Esophagus muscularis mucosa (tissue), 4 donors: ENCODE measurements at regions not wholly inside any gene's neighbourhood (a gene's known extent, or its start where the extent isn't known, plus 50 kb on each side); places are given as distances from the start of the nearest gene placed in this dataset.

Experiments used
- DNase-seq: peaks from one replicate; pipeline ENCODE4 v3.0.0-alpha.2; 2017; ENCODE audit errors: extremely low spot score
- H3K27ac ChIP-seq, 4 donors: fragments of 200-600 bp; sonication (generic); replicated peaks in 1 of 4; 1 replicate in 3 of 4; 2 replicates in 1 of 4; pipeline ENCODE4 v1.5.1; 2016 to 2019; ENCODE audit warnings: mild to moderate bottlenecking in 1 of 4
- H3K27me3 ChIP-seq, 4 donors: fragments of 200-600 bp; sonication (generic); one replicate each; pipeline versions ENCODE4 v1.5.1 to v1.6.0; 2016 to 2019
- H3K36me3 ChIP-seq, 4 donors: fragments of 200-600 bp; sonication (generic); one replicate each; pipeline ENCODE4 v1.5.1; 2016 to 2019
- H3K4me1 ChIP-seq, 4 donors: fragments of 200-600 bp; sonication (generic); one replicate each; pipeline ENCODE4 v1.5.1; 2016 to 2019
- H3K4me3 ChIP-seq, 4 donors: fragments of 200-600 bp; sonication (generic); 1 replicate in 2 of 4; 2 replicates in 2 of 4; pipeline ENCODE4 v1.5.1; 2016 to 2019; ENCODE audit warnings: mild to moderate bottlenecking in 4 of 4, moderate library complexity in 1 of 4
- H3K9me3 ChIP-seq, 4 donors: fragments of 200-600 bp; sonication (generic); 1 replicate in 3 of 4; 2 replicates in 1 of 4; pipeline ENCODE4 v1.5.1; 2016 to 2019
- EP300 ChIP-seq: sonication (generic); formaldehyde crosslinking; IDR thresholded peaks from one replicate; pipeline ENCODE4 v1.6.1; 2017; ENCODE audit warnings: antibody characterized with exemption
- POLR2A ChIP-seq: fragments of 450-650 bp; IDR thresholded peaks from one replicate; pipeline ENCODE4 v1.6.1; 2017; ENCODE audit warnings: antibody characterized with exemption, moderate library complexity, mild to moderate bottlenecking, low read depth
- POLR2AphosphoS5 ChIP-seq, 2 donors: sonication (generic); formaldehyde crosslinking; IDR thresholded peaks; one replicate each; pipeline ENCODE4 v1.6.1; 2017; ENCODE audit warnings: antibody characterized with exemption in 2 of 2
- WGBS: methylation state at CpG from one replicate; pipeline ENCODE4 v1.1.5; 2018; 5-methylcytosine and 5-hydroxymethylcytosine counted together
- intact Hi-C: fragments of 100-400 bp; cut with DNase I; formaldehyde crosslinking; loops from one replicate; pipeline ENCODE4 v1.15.1; 2023
- TF ChIP-seq, protein P1 (sequence below), 3 experiments: fragments of 200-600 bp in 2 of 3; fragments of 450-650 bp in 1 of 3; sonication (generic) in 2 of 3; IDR thresholded peaks; one replicate each; pipeline ENCODE4 v1.5.1; 2017 to 2019; ENCODE audit warnings: antibody characterized with exemption in 3 of 3, mild to moderate bottlenecking in 2 of 3, moderate library complexity in 1 of 3

DNA sequence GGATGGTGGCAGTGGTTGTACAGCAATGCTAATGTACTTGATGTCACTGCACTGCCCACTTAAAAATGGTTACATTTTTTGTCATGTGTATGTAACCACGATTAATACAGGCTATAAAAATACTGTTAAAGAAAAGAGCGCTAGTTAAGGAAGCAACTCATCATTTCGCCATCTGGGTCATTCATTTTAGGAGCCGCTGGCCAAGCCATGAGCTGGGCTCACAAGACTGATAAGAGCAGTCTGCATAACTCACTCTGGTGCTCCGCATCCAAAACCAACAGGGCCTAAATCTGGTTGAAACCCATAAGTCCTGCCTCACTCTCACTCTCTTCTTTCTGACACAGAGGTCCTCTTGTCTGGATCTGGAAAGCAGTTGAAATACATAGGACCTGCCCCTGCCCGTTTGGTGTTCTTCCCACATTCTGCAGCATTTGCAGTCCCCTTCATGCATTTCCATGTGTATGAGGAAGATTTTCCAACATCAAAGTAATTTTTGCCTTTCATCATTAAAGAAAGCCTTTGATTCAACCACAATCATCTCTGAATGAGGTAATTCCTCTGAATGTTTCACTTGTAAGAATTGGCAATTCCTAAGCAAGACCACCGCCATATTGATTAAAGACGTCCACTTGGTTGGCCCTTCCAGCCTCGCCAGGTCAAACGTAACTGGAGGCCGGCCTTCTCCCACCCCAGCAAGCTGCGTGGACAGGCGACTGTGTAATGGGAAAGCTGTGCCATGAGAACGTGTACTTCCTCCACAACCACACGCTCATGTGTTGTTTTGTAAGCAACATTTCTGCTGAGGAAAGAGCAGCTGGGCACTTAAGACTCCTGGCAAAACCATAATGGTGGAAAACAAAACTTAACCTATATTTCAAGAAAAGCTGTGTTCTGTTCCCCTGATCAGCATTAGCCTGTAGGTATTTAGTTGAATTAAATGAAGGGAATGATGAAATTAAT, 112.2 kb downstream of the VAPA start:
- Histone ChIP-seq H3K27me3 (no peaks in the 10 kb centered on the region), H3K27ac (no peak overlapping the region), H3K36me3 (no peaks in the 10 kb centered on the region), H3K9me3 (no peaks in the 10 kb centered on the region), H3K4me1 (no peaks in the 10 kb centered on the region), H3K4me3 (no peak overlapping the region)
- WGBS: 87% methylated on average over 15 of the region's 15 CpGs
- intact Hi-C loops: no loop called here
- no peak for DNase-seq
- no peak for TF ChIP-seq EP300
- TF ChIP-seq POLR2A: no peak
- TF ChIP-seq, protein P1, sequence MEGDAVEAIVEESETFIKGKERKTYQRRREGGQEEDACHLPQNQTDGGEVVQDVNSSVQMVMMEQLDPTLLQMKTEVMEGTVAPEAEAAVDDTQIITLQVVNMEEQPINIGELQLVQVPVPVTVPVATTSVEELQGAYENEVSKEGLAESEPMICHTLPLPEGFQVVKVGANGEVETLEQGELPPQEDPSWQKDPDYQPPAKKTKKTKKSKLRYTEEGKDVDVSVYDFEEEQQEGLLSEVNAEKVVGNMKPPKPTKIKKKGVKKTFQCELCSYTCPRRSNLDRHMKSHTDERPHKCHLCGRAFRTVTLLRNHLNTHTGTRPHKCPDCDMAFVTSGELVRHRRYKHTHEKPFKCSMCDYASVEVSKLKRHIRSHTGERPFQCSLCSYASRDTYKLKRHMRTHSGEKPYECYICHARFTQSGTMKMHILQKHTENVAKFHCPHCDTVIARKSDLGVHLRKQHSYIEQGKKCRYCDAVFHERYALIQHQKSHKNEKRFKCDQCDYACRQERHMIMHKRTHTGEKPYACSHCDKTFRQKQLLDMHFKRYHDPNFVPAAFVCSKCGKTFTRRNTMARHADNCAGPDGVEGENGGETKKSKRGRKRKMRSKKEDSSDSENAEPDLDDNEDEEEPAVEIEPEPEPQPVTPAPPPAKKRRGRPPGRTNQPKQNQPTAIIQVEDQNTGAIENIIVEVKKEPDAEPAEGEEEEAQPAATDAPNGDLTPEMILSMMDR (IDR thresholded peaks at IDR 0.05): no peak

DNA sequence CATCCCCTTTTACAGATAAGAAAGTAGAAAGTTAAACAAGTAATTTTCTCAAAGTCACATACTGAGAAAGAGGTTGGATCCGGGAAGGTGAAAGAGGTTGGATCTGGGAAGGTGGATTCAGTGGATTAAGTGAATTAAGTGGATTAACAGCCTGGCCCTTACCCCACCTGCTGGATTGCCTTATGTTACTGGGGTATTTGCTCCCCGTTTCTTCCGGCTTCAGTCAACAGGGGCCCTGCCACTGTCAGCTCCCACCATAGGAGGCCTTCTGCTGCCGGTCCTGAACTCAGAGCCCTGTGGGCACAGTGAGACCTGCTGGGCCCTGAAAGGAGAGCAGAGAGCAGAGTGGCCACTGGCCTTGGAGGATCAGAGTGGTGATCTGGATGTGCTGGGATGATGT, 113.2 kb downstream of the VAPA start:
- Histone ChIP-seq H3K9me3 (no peaks in the 10 kb centered on the region), H3K4me3 (no peak overlapping the region), H3K4me1 (peaks cover 0 to 1% (median under 1%) of the 10 kb centered on the region in 4 donors), H3K36me3 (no peaks in the 10 kb centered on the region), H3K27ac (no peak overlapping the region), H3K27me3 (no peaks in the 10 kb centered on the region)
- no peak for DNase-seq
- TF ChIP-seq, protein P1 (IDR thresholded peaks at IDR 0.05): no peak
- TF ChIP-seq POLR2AphosphoS5 (IDR thresholded peaks at IDR 0.05) (no peak), POLR2A (no peak), EP300 (no peak)
- 89% methylated on average over 4 of the region's 4 CpGs for WGBS
- intact Hi-C loops: no loop called here

- H3K4me1 ChIP-seq: peaks cover 2 to 6% (median 5%) of the 10 kb centered on the region in 4 donors
- no peak for DNase-seq
- 96% methylated on average over 3 of the region's 3 CpGs for WGBS
- no peaks in the 10 kb centered on the region for H3K9me3 ChIP-seq
- H3K36me3 ChIP-seq: no peaks in the 10 kb centered on the region
- TF ChIP-seq, protein P1 (IDR thresholded peaks at IDR 0.05): no peak
- TF ChIP-seq EP300 (no peak), POLR2AphosphoS5 (IDR thresholded peaks at IDR 0.05) (no peak), POLR2A (no peak)
- no peak overlapping the region for H3K27ac ChIP-seq
- no peak overlapping the region for H3K4me3 ChIP-seq
- peaks cover 0 to 3% (median 0%) of the 10 kb centered on the region in 4 donors for H3K27me3 ChIP-seq
- intact Hi-C loops: no loop called here
Measured at GRCh38 chr18:10027461-10027860, 113.6 kb downstream of the VAPA start.

DNA sequence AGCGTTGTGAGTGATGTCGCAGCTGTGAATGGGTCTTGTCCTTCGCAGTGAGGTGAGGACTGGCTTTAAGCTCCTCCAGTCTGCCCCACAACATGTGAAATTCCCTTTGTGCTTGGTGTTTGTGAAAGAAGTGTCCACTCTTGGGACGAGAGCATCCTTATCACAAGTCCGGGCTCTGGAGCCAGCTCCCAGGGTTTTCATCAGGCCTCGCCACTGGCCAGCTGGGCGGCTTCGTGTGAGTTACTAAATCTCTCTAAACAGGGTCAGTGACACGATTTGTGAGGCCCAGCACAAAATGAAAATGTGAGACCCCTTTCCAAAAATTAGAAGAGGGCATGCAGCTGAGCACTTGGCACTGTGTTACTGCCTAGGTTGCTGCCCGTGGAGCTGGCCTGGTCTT, 115.9 kb downstream of the VAPA start:
- 91% methylated on average over 10 of the region's 10 CpGs for WGBS
- Histone ChIP-seq H3K36me3 (no peaks in the 10 kb centered on the region), H3K4me3 (no peak overlapping the region), H3K27me3 (peaks cover 0 to 6% (median 0%) of the 10 kb centered on the region in 4 donors), H3K27ac (no peak overlapping the region), H3K4me1 (peaks cover 10 to 15% (median 15%) of the 10 kb centered on the region in 4 donors), H3K9me3 (no peaks in the 10 kb centered on the region)
- DNase-seq: no peak
- intact Hi-C loops: no loop called here
- TF ChIP-seq POLR2AphosphoS5 (IDR thresholded peaks at IDR 0.05) (no peak), EP300 (no peak), POLR2A (no peak)
- TF ChIP-seq, protein P1 (IDR thresholded peaks at IDR 0.05): no peak
